ENCODE measurements at regions not wholly inside any gene's neighbourhood (a gene's known extent, or its start where the extent isn't known, plus 50 kb on each side); places are given as distances from the start of the nearest gene placed in this dataset.

GRCh38 chr18:30386624-30387023, 655.9 kb downstream of the DSC3 start:
- Histone ChIP-seq H3K4me3 (replicated peaks in 1 of 3) (no peak overlapping the region), H3K27ac (no peak overlapping the region), H3K27me3 (no peaks in the 10 kb centered on the region), H3K36me3 (no peaks in the 10 kb centered on the region), H3K4me1 (no peaks in the 10 kb centered on the region), H3K9me3 (no peaks in the 10 kb centered on the region)
- 56 to 57% methylated on average over 5 of the region's 5 CpGs for WGBS, 2 donors
- TF ChIP-seq CTCF (IDR thresholded peaks at IDR 0.05) = no peak
- TF ChIP-seq POLR2A (IDR thresholded peaks at IDR 0.05) = no peak
- DNase-seq = no peak
- intact Hi-C loops (cut with DNase I) = no loop called here

- 80% methylated on average over 1 of the region's 1 CpG for WGBS, 2 donors
- no peak for DNase-seq
- no peak overlapping the region for H3K27ac ChIP-seq
- no peak for TF ChIP-seq POLR2A (IDR thresholded peaks at IDR 0.05)
- no peak for TF ChIP-seq CTCF (IDR thresholded peaks at IDR 0.05)
- H3K4me1 ChIP-seq = no peaks in the 10 kb centered on the region
- intact Hi-C loops (cut with DNase I) = no loop called here
- H3K4me3 ChIP-seq (replicated peaks in 1 of 3) = no peak overlapping the region
- H3K9me3 ChIP-seq = no peaks in the 10 kb centered on the region
- no peaks in the 10 kb centered on the region for H3K27me3 ChIP-seq
- no peaks in the 10 kb centered on the region for H3K36me3 ChIP-seq
These were observed 656.9 kb downstream of the DSC3 start for GRCh38 chr18:30385684-30386083.

GRCh38 chr18:30381826-30382225, 660.7 kb downstream of the DSC3 start:
- no peak for TF ChIP-seq POLR2A (IDR thresholded peaks at IDR 0.05)
- TF ChIP-seq CTCF (IDR thresholded peaks at IDR 0.05) = no peak
- Histone ChIP-seq H3K36me3 (no peaks in the 10 kb centered on the region), H3K4me3 (replicated peaks in 1 of 3) (no peak overlapping the region), H3K9me3 (no peaks in the 10 kb centered on the region), H3K27me3 (no peaks in the 10 kb centered on the region), H3K27ac (no peak overlapping the region), H3K4me1 (no peaks in the 10 kb centered on the region)
- intact Hi-C loops (cut with DNase I) = no loop called here
- 91 to 93% methylated on average over 2 of the region's 2 CpGs for WGBS, 2 donors
- DNase-seq = no peak

GRCh38 chr18:30378097-30378496, 664.4 kb downstream of the DSC3 start:
- no peak for DNase-seq
- Histone ChIP-seq H3K4me1 (no peaks in the 10 kb centered on the region), H3K36me3 (no peaks in the 10 kb centered on the region), H3K27ac (no peak overlapping the region), H3K9me3 (no peaks in the 10 kb centered on the region), H3K27me3 (no peaks in the 10 kb centered on the region), H3K4me3 (replicated peaks in 1 of 3) (no peak overlapping the region)
- WGBS, 2 donors = 61 to 63% methylated on average over 1 of the region's 1 CpG
- intact Hi-C loops (cut with DNase I) = no loop called here
- TF ChIP-seq CTCF (IDR thresholded peaks at IDR 0.05) = no peak
- TF ChIP-seq POLR2A (IDR thresholded peaks at IDR 0.05) = no peak

- intact Hi-C loops (cut with DNase I) = no loop called here
These were observed 666.0 kb downstream of the DSC3 start for GRCh38 chr18:30376515-30376914.

More at GRCh38 chr18:30376515-30376914, 666.0 kb downstream of the DSC3 start:
- TF ChIP-seq CTCF (IDR thresholded peaks at IDR 0.05) = no peak
- TF ChIP-seq POLR2A (IDR thresholded peaks at IDR 0.05) = no peak
- no peaks in the 10 kb centered on the region for H3K4me1 ChIP-seq
- no peaks in the 10 kb centered on the region for H3K36me3 ChIP-seq
- no peak overlapping the region for H3K27ac ChIP-seq
- no peaks in the 10 kb centered on the region for H3K9me3 ChIP-seq
- 69 to 78% methylated on average over 4 of the region's 4 CpGs for WGBS, 2 donors
- H3K27me3 ChIP-seq = no peaks in the 10 kb centered on the region
- H3K4me3 ChIP-seq (replicated peaks in 1 of 3) = no peak overlapping the region
- no peak for DNase-seq
